ENCODE measurements at regions not wholly inside any gene's neighbourhood (a gene's known extent, or its start where the extent isn't known, plus 50 kb on each side); places are given as distances from the start of the nearest gene placed in this dataset.

DNA sequence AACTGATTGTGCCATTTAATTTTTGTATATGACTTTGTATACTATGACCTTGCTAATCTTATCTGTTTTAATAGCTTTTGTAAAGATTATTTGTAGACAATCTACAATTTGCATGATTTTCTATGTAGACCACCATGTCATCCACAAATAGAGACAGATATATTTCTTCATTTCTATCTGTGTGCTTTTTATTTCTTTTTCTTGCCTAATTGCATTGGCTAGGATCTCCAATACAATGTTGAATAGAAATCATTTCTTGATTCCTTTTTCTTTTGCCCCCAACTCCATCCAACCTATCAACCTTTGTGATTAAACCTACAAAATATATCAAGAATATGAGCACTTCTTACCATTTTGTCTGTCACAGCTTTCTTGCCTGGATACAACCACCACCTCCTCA lies 232.6 kb upstream of the POU3F1 start:
- H3K9me3 Mint-ChIP-seq, result peaks cover 10% of the 10 kb centered on the region
- no peaks in the 10 kb centered on the region for H3K4me1 Mint-ChIP-seq
- no peak overlapping the region for H3K27ac Mint-ChIP-seq
- H3K36me3 Mint-ChIP-seq (ENCODE audit: low read depth), result no peaks in the 10 kb centered on the region
- no peak for ATAC-seq (replicated peaks)
- H3K4me3 Mint-ChIP-seq, result no peak overlapping the region
- peaks cover 29% of the 10 kb centered on the region for H3K27me3 Mint-ChIP-seq

DNA sequence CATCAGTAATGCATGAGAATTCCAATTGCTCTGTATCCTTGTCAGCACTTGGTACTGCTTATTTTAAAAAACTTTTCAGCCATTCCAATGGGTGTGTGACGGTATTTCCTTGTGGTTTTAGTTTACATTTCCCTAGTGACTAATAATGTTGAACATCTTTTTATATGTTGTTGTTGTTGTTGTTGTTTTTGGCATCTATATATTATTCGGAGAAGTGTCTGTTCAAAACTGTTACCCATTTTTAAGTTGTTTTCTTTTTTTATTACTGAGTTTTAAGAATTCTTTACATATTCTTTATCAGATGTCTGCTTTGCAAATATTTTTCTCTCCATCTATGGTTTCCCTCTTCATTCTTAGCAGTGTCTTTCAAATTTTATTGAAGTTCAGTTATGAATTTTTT lies 231.1 kb upstream of the POU3F1 start:
- H3K27me3 Mint-ChIP-seq, result peaks cover 28% of the 10 kb centered on the region
- H3K9me3 Mint-ChIP-seq, result peaks cover 10% of the 10 kb centered on the region
- H3K4me3 Mint-ChIP-seq, result no peak overlapping the region
- ATAC-seq (replicated peaks), result no peak
- no peaks in the 10 kb centered on the region for H3K36me3 Mint-ChIP-seq (ENCODE audit: low read depth)
- H3K4me1 Mint-ChIP-seq, result no peaks in the 10 kb centered on the region
- H3K27ac Mint-ChIP-seq, result no peak overlapping the region

DNA sequence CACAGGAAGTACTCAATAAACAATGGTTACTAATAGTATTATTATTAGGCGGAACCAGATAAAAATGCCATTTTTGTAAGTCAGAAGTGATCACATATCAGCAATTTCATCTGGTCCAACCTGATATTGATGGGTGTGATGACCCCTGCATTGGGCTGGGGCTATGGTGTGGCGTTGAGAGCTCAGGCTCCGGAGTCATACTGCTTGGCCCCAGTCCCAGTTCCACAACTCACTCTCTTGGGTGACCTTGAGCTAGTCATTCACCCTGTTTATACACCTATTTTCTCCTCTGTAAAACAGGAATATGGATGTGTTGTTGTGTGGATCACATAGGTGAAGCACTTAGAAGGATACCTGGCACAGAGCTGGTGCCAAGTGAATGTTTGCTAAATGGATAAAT lies 229.4 kb upstream of the POU3F1 start:
- H3K27me3 Mint-ChIP-seq, result peaks cover 28% of the 10 kb centered on the region
- H3K4me3 Mint-ChIP-seq, result no peak overlapping the region
- no peaks in the 10 kb centered on the region for H3K36me3 Mint-ChIP-seq (ENCODE audit: low read depth)
- ATAC-seq (replicated peaks), result no peak
- no peak overlapping the region for H3K27ac Mint-ChIP-seq
- no peaks in the 10 kb centered on the region for H3K4me1 Mint-ChIP-seq
- H3K9me3 Mint-ChIP-seq, result peaks cover 10% of the 10 kb centered on the region

DNA sequence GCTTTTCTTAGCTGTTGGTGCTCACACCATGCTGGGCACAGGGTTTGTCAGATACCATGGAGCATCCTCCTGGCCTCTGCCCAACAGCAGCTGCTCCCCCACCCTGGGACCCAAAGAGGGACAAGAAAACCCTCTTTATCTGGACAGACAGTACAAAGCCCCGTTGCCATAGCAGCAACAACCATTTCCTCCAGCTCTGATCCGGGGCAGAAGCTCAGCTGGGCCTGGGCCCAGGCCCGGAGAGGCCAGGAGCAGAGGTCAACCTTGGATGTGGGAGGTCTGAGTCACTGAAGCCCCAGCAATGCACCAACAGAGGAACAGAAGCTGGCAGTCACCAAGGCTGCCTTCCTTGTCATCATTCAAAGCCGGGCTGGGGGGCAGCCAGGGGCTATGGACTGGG lies 228.4 kb upstream of the POU3F1 start:
- Mint-ChIP-seq H3K9me3 (peaks cover 10% of the 10 kb centered on the region), H3K27me3 (peaks cover 32% of the 10 kb centered on the region), H3K4me1 (no peaks in the 10 kb centered on the region), H3K36me3 (ENCODE audit: low read depth) (no peaks in the 10 kb centered on the region), H3K4me3 (no peak overlapping the region), H3K27ac (no peak overlapping the region)
- ATAC-seq (replicated peaks), result no peak

DNA sequence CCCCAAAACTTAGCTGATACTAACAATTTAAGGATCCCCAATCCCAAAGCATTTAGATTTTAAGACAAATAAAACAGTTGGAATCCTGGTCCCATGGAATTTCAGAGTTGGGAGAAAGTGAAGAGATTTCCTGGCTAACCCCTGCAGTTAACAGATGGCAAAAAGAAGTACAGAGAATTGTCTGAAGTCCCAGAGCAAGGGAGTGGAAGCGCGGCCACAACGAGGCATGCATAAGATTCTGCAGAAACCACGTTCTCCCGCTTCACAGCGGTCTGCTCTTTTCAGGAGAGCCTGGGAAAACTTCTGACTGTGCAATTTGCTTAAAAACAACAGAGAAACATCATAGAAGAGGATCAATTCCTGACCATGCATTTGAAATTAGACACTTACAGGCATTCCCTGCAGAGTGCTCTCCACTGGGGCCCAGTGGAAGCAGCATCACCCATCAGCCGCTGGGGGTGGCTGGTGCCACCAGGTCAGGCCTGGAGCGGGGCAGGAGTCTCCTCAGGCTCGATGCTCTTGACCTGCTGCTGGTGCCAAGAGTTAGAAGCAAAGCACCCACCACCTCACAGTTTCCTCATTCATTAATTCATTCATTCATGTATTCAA lies 226.7 kb upstream of the POU3F1 start:
- Mint-ChIP-seq H3K27ac (no peak overlapping the region), H3K27me3 (peaks cover 36% of the 10 kb centered on the region), H3K9me3 (no peaks in the 10 kb centered on the region), H3K36me3 (ENCODE audit: low read depth) (no peaks in the 10 kb centered on the region), H3K4me1 (no peaks in the 10 kb centered on the region), H3K4me3 (no peak overlapping the region)
- no peak for ATAC-seq (replicated peaks)

DNA sequence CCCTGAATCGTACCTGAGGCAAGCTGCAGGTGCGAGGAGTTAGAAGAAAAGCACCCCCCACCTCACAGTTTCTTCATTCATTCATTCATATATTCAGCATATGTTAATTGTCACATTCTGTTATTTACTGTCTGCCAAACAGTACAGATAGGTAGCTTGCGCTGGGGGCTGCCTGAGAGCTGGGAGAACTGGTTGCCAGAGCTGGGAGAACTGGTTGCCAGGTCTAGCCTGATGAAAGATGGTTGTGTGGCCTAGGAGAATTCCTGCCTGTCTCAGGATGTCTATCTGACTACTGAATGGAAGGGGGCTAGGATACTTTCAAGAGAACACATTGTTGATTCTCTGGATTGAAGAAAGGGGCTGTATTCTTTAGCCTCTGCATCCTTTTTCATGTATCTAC lies 225.9 kb upstream of the POU3F1 start:
- H3K27ac Mint-ChIP-seq, result no peak overlapping the region
- no peak overlapping the region for H3K4me3 Mint-ChIP-seq
- no peaks in the 10 kb centered on the region for H3K36me3 Mint-ChIP-seq (ENCODE audit: low read depth)
- no peaks in the 10 kb centered on the region for H3K4me1 Mint-ChIP-seq
- no peaks in the 10 kb centered on the region for H3K9me3 Mint-ChIP-seq
- H3K27me3 Mint-ChIP-seq, result peaks cover 38% of the 10 kb centered on the region
- no peak for ATAC-seq (replicated peaks)

DNA sequence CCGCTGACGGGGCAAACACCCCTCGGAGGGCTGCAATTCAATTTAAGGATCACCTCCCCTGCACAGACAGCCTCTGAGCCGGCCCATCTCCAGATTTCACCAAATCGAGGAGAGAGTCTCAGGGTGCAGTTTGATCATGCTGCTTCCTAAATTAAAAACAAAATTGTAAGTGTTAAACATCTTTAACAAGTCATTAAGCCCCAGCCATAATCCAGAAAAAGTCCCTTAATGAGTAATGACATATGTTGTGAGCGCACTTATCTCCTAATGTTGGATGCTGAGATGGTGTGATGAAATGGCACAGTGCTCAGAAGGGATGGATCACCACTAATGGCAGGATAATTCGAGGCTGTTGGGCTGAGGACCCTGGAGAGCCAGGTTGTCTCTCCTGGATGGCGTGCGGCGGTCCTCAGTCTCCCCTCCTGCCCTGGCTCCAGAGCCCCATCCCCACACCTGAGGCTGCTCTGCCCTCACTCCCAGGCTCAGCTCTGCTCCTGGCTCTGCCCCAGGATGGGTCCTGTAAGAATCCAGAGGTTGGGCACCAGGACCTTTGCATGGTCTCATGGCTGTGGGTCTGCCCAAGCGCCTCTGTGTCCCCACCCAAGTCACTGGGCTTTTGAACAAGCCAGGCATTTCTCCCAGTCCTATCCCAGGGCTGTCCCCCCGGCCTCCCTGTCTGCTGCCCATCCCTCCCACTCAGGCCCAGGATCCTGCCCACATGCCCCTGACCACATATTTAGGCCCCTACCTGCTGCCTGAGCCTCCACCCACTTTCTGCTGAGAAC lies 224.4 kb upstream of the POU3F1 start:
- peaks cover 4% of the 10 kb centered on the region for H3K4me1 Mint-ChIP-seq
- no peak for ATAC-seq (replicated peaks)
- no peak overlapping the region for H3K27ac Mint-ChIP-seq
- H3K9me3 Mint-ChIP-seq, result no peaks in the 10 kb centered on the region
- no peak overlapping the region for H3K4me3 Mint-ChIP-seq
- H3K36me3 Mint-ChIP-seq (ENCODE audit: low read depth), result no peaks in the 10 kb centered on the region
- H3K27me3 Mint-ChIP-seq, result peaks cover 42% of the 10 kb centered on the region

DNA sequence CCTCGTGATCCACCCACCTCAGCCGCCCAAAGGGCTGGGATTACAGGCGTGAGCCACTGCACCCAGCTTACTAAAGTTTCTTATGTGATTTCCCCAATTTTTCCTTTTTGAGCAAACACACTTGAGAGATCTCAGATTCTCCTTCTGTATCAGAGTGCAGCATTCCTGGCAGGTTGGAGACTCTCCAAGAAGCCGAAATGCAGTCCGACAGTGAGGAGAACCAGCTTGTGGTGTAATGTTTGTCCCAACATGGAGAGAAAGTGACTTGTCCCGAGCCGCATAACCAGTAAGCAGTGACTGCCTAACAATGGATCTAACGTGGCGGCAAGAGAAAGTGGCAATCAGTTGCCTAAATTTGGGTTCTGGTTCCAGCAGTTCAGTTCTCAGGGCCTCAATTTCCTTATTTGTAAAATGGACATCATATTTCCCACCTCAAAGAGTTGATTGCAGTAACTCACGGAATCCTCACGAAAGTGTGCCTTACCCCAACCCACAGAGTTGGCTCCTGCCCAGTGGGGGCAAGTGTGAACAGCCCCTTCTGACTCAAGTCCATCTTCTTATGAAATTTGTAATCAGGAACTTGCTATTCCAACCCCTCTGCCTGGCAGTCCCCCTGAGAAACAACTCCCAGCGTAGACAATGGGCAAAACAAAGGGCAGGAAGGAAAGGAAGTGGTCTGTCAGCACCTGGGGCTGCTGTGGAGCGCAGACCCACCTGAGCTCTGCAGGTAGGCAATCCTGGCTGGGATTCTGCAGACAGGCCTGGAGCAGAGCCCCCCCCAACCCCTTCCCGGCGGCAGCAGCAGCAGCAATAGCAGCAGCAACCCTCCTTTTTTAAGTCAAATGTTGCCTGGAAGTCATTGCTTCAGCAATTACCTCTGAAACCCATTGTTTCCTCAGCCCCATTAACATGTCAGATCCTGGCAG lies 223.6 kb upstream of the POU3F1 start:
- Mint-ChIP-seq H3K36me3 (ENCODE audit: low read depth) (no peaks in the 10 kb centered on the region), H3K27ac (no peak overlapping the region), H3K9me3 (no peaks in the 10 kb centered on the region), H3K27me3 (peaks cover 49% of the 10 kb centered on the region), H3K4me3 (no peak overlapping the region), H3K4me1 (peaks cover 4% of the 10 kb centered on the region)
- ATAC-seq (replicated peaks), result no peak

DNA sequence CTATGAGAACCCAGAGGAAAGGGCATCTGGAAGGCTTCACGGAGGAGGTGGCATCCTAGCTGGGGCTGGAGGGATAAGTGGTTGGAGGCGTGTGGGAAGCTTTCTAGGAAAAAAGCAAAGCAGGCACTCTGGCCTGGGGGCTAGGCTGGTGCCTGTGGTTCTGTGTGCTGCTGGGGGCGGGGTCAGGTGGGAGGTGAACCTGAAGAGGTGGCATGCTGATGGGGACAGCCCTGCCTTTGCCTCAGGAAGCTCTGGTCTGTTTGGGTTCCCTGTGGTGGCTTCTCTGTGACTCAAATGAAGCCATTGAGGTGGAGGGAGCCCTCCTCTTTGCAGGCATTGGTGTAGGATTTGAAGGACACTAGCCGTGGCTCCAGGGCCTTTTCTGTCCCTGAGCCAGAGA lies 221.6 kb upstream of the POU3F1 start:
- Mint-ChIP-seq H3K4me3 (no peak overlapping the region), H3K4me1 (peaks cover 4% of the 10 kb centered on the region), H3K9me3 (no peaks in the 10 kb centered on the region), H3K27ac (no peak overlapping the region), H3K36me3 (ENCODE audit: low read depth) (no peaks in the 10 kb centered on the region), H3K27me3 (peaks cover 45% of the 10 kb centered on the region)
- no peak for ATAC-seq (replicated peaks)

DNA sequence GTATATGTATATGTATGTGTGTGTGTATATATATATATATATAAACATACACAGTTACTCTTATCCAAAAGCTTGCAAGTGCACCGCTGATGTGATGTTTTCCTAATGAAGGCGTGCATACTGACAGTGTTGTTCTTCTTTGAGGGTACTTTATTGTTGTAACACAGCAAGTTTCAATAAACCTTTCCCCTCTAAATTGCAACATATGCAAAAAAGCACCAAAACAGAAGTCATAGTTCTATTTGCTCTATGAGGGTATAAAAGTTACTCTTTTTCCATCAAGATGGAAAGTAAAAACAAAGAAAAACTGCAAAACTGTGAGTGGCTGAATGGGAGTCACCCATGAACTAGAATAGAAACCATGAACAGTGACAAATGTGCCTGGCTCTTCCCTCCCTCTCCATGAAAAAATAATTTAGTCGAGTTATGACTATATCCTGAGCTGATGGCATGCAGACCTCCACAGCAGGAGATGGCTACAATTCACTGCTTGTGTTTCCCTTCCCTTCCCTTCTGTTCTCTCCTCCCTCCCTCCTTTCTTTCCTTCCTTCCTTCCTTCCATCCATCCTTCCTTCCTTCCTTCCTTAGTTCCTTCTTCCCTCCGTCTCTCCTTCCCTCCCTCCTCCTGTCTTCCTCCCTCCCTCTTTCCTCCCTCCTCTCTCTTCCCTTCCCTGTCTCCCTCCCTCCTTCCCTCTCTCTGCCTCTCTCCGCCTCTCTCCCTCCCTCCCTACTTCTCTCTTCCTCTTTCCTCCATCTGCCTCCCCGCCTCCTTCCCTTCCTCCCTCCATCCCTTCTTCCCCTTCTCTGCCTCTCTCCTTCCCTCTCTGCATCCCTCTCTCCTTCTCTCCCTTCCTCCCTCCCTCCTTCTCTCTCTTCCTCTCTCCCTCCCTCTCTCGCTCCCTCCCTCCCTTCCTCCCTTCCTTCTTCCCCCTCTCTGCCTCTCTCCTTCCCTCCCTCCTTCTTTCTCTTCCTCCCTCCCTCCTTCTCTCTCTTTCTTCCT lies 220.7 kb upstream of the POU3F1 start:
- peaks cover 4% of the 10 kb centered on the region for H3K4me1 Mint-ChIP-seq
- H3K36me3 Mint-ChIP-seq (ENCODE audit: low read depth), result no peaks in the 10 kb centered on the region
- no peak overlapping the region for H3K27ac Mint-ChIP-seq
- ATAC-seq (replicated peaks), result no peak
- H3K9me3 Mint-ChIP-seq, result no peaks in the 10 kb centered on the region
- no peak overlapping the region for H3K4me3 Mint-ChIP-seq
- peaks cover 44% of the 10 kb centered on the region for H3K27me3 Mint-ChIP-seq

DNA sequence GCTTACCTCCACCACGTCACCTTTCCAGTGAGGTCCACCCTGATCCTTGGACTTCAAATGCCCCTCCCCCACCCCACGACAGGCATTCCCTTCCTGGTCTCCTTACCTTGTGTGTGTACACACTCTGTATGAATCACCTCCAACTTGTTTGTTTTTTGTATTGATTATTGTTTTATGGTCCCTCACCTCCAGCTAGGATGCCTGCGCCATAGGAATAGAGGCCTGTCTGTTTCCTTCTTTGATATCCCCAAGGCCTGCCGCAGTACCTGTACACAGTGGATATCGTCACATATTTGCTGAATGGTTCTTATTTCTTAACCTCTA lies 219.6 kb upstream of the POU3F1 start:
- ATAC-seq (replicated peaks), result no peak
- Mint-ChIP-seq H3K4me3 (no peak overlapping the region), H3K27ac (no peak overlapping the region), H3K4me1 (peaks cover 4% of the 10 kb centered on the region), H3K36me3 (ENCODE audit: low read depth) (no peaks in the 10 kb centered on the region), H3K27me3 (peaks cover 38% of the 10 kb centered on the region), H3K9me3 (no peaks in the 10 kb centered on the region)

DNA sequence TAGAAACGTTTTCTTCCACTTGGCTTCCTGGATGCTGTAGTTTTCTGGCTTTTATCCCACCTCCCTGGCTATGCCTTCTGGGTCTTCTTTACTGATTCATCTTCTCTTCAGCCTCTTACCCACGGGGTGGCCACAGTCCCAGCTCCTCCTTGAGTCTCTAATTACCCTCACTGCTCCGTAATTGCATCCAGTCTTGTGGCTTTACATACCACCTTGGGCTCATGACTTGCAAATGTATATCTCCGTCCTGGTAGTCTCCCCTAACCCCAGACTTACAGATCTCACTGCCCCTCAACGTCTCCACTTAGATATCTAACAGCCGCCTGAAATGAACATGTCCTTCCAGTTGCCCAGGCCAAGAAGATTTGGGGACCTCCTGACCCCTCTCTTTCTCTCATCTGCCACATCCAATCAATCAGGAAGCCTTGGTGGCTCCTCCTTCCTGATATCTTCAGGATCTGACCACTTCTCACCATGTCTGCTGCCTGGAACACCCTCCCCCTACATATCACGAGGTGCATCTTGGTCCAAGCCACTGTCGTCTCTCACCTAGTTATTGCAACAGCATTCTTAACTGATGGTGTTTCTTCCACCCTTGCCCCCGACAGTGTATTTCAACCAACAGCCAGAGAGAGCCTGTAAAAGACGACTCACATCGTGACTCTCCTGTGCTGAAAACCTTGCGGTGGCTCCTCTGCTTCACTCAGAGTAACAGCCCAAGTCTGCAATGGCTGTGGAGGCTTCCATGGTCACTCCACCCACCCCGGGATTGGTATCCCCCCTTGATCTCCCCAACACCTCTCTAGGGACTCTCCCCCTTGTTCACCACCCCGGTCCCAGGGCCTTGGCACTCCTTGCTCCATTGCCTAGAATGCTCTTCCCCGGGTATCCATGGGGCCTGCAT lies 219.0 kb upstream of the POU3F1 start:
- Mint-ChIP-seq H3K4me1 (peaks cover 4% of the 10 kb centered on the region), H3K27me3 (peaks cover 36% of the 10 kb centered on the region), H3K36me3 (ENCODE audit: low read depth) (no peaks in the 10 kb centered on the region), H3K27ac (no peak overlapping the region), H3K4me3 (no peak overlapping the region), H3K9me3 (no peaks in the 10 kb centered on the region)
- ATAC-seq (replicated peaks), result no peak

DNA sequence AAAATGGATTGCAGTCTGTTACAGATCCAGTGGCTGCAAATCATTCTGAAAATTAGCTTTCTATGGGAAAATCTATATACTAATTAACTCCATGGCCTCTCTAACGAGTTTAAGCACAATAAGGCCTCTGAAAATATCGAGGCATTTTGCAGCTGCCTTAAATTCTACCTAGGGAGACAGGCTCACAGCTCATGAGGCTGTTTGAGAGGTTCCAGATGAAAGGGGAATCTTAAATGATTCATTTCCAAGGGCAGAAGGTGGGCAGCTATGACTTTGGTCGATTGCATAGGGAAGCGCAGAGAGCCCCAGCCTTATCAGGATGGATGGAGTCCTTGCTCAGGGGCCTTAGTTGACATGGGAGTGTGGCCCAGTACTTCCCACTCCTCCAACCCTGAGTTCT lies 216.8 kb upstream of the POU3F1 start:
- Mint-ChIP-seq H3K27ac (no peak overlapping the region), H3K4me3 (no peak overlapping the region), H3K4me1 (peaks cover 4% of the 10 kb centered on the region), H3K9me3 (no peaks in the 10 kb centered on the region), H3K27me3 (peaks cover 35% of the 10 kb centered on the region), H3K36me3 (ENCODE audit: low read depth) (no peaks in the 10 kb centered on the region)
- ATAC-seq (replicated peaks), result no peak

Data from activated T-helper 17 cell treated with anti-CD3 and anti-CD28 coated beads, Interleukin-2, amount 50 U/mL, for 72 hours (primary cell).